ENCODE measurements at regions not wholly inside any gene's neighbourhood (a gene's known extent, or its start where the extent isn't known, plus 50 kb on each side); places are given as distances from the start of the nearest gene placed in this dataset.

DNA sequence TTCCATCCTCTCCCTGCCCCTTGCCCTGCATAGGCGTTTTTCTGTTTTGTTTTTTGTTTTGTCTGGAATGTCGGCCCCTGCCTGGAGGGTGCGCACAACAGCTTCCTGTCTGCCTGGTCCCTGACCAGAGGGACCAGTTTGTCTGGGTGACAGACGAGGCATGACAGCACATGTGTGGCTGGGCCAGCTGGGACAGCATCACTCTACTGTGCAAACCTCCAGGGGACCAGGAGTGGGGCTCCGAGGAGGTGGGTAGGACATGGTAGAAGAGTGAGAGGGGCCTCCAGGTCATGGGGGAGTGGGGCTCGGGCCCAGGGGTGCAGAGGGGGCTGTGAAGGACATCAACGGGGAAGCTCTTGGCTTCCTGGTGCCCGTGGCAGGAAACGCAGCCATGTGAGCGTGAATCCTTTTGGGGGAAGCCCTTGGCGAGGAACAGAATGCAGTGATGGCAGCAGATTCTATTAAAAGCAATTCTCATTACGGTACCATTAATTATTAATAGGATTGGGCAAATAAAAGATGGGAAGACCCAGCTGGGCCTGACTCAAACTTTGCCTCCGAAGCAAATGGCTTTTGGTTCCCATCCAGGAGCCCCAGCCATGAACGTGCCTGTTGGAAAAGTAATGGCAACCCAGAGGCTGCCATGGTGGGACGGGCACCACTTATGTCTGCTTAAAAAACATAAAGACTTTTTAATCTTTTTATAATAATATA lies 184.4 kb upstream of the IER5L start:
- no peak for DNase-seq (ENCODE audit: extremely low spot score)
- H3K9me3 ChIP-seq = no peaks in the 10 kb centered on the region
- H3K36me3 ChIP-seq = no peaks in the 10 kb centered on the region
- H3K4me3 ChIP-seq = no peak overlapping the region
- 78% methylated on average over 15 of the region's 15 CpGs for WGBS
- no peak overlapping the region for H3K27ac ChIP-seq (replicated peaks in 1 of 4)
- no peaks in the 10 kb centered on the region for H3K27me3 ChIP-seq
- TF ChIP-seq POLR2AphosphoS5 (IDR thresholded peaks at IDR 0.05) (no peak), EP300 (IDR thresholded peaks at IDR 0.05) (no peak), POLR2A (IDR thresholded peaks at IDR 0.05; ENCODE audit: low read depth) (no peak)
- TF ChIP-seq, protein P1, sequence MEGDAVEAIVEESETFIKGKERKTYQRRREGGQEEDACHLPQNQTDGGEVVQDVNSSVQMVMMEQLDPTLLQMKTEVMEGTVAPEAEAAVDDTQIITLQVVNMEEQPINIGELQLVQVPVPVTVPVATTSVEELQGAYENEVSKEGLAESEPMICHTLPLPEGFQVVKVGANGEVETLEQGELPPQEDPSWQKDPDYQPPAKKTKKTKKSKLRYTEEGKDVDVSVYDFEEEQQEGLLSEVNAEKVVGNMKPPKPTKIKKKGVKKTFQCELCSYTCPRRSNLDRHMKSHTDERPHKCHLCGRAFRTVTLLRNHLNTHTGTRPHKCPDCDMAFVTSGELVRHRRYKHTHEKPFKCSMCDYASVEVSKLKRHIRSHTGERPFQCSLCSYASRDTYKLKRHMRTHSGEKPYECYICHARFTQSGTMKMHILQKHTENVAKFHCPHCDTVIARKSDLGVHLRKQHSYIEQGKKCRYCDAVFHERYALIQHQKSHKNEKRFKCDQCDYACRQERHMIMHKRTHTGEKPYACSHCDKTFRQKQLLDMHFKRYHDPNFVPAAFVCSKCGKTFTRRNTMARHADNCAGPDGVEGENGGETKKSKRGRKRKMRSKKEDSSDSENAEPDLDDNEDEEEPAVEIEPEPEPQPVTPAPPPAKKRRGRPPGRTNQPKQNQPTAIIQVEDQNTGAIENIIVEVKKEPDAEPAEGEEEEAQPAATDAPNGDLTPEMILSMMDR (IDR thresholded peaks at IDR 0.05) = no peak
- intact Hi-C loops (cut with DNase I) = no loop called here
- H3K4me1 ChIP-seq = no peaks in the 10 kb centered on the region

- H3K4me3 ChIP-seq = no peak overlapping the region
- DNase-seq (ENCODE audit: extremely low spot score) = no peak
- peaks cover 0 to under 1% (median 0%) of the 10 kb centered on the region in 4 donors for H3K9me3 ChIP-seq
- TF ChIP-seq POLR2A (IDR thresholded peaks at IDR 0.05; ENCODE audit: low read depth) (no peak), POLR2AphosphoS5 (IDR thresholded peaks at IDR 0.05) (no peak)
- H3K27me3 ChIP-seq = no peaks in the 10 kb centered on the region
- no peaks in the 10 kb centered on the region for H3K4me1 ChIP-seq
- no peak overlapping the region for H3K27ac ChIP-seq (replicated peaks in 1 of 4)
- H3K36me3 ChIP-seq = no peaks in the 10 kb centered on the region
- intact Hi-C loops (cut with DNase I) = no loop called here
- WGBS = 93% methylated on average over 21 of the region's 21 CpGs
Observed at GRCh38 chr9:129361196-129361595, 183.1 kb upstream of the IER5L start.

DNA sequence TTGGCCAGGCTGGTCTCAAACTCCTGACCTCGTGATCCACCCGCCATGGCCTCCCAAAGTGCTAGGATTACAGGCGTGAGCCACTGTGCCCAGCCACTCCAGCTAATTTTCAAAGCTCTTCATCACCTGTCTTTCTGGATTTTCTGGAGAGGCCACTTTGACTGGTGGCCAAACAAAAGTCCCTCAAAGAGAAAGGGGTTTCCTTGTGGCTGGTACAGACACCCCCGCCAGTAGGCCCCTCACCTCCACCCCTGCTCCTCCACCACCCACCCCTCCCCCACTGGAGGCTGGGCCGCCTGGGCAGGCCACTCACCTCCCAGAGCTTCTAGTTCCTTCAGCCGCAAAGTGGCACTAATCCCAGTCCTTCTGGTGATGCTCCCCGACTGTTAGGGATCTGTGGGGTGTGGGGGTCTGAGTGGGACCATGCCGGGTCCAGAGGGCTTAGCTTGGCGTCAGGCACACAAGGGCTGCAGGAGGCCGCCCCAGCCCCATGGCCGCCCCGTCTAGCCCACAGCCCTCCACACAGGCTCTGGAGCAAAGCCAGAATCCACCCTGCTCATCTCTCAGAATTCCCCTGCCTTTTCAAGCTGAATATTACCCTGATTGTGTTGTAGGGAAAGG lies 182.0 kb upstream of the IER5L start:
- H3K4me1 ChIP-seq = no peaks in the 10 kb centered on the region
- WGBS = 60% methylated on average over 10 of the region's 12 CpGs
- H3K36me3 ChIP-seq = no peaks in the 10 kb centered on the region
- DNase-seq (ENCODE audit: extremely low spot score) = no peak
- no peak overlapping the region for H3K4me3 ChIP-seq
- TF ChIP-seq POLR2AphosphoS5 (IDR thresholded peaks at IDR 0.05) (no peak), EP300 (IDR thresholded peaks at IDR 0.05) (no peak), POLR2A (IDR thresholded peaks at IDR 0.05; ENCODE audit: low read depth) (no peak)
- TF ChIP-seq, protein P1 (IDR thresholded peaks at IDR 0.05) = no peak
- intact Hi-C loops (cut with DNase I) = no loop called here
- no peaks in the 10 kb centered on the region for H3K27me3 ChIP-seq
- H3K9me3 ChIP-seq = peaks cover 0 to 13% (median 8%) of the 10 kb centered on the region in 4 donors
- H3K27ac ChIP-seq (replicated peaks in 1 of 4) = no peak overlapping the region

DNA sequence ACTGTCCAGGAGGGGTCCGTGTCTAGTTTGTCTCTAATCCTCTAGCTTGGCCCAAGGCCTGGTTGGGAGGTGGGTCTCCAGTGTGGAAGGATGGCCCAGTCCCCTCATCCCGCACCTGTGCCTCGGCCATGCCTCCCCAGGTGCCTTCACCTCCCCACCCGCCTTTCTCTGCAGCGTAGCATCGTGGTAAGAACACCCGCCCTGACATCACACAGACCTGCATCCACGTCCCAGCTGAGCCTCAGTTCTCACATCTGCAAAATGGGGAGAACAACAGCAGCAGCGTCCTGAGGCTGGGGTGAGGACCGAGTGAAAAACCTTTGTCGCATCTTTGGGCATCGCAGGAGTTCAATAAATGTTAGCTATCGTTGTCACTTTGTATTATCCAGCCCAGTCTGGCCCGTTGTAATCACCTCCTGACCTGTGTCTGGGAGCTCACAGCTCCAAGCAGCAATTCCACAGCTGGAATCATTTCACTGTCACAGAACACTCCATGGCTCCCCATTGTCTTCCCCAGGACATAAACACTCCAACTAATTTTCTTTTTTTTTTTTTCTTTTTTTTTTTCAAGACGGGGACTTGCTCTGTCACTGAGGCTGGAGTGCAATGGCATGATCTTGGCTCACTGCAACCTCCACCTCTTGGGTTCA lies 181.2 kb upstream of the IER5L start:
- Histone ChIP-seq H3K4me1 (no peaks in the 10 kb centered on the region), H3K4me3 (no peak overlapping the region), H3K36me3 (no peaks in the 10 kb centered on the region), H3K27me3 (no peaks in the 10 kb centered on the region), H3K27ac (replicated peaks in 1 of 4) (no peak overlapping the region), H3K9me3 (peaks cover 0 to 14% (median 8%) of the 10 kb centered on the region in 4 donors)
- TF ChIP-seq EP300 (IDR thresholded peaks at IDR 0.05) (no peak), POLR2A (IDR thresholded peaks at IDR 0.05; ENCODE audit: low read depth) (no peak), POLR2AphosphoS5 (IDR thresholded peaks at IDR 0.05) (no peak)
- TF ChIP-seq, protein P1 (IDR thresholded peaks at IDR 0.05) = no peak
- 88% methylated on average over 15 of the region's 15 CpGs for WGBS
- intact Hi-C loops (cut with DNase I) = no loop called here
- no peak for DNase-seq (ENCODE audit: extremely low spot score)

- DNase-seq (ENCODE audit: extremely low spot score) = no peak
- WGBS = 79% methylated on average over 10 of the region's 12 CpGs
- Histone ChIP-seq H3K27me3 (no peaks in the 10 kb centered on the region), H3K27ac (replicated peaks in 1 of 4) (no peak overlapping the region), H3K4me3 (no peak overlapping the region), H3K9me3 (peaks cover 0 to 14% (median 8%) of the 10 kb centered on the region in 4 donors), H3K36me3 (no peaks in the 10 kb centered on the region), H3K4me1 (peaks cover 0 to 4% (median 4%) of the 10 kb centered on the region in 4 donors)
- intact Hi-C loops (cut with DNase I) = no loop called here
- TF ChIP-seq EP300 (IDR thresholded peaks at IDR 0.05) (no peak), POLR2A (IDR thresholded peaks at IDR 0.05; ENCODE audit: low read depth) (no peak), POLR2AphosphoS5 (IDR thresholded peaks at IDR 0.05) (no peak)
- TF ChIP-seq, protein P1 (IDR thresholded peaks at IDR 0.05) = no peak
Observed at GRCh38 chr9:129358621-129359154, 180.6 kb upstream of the IER5L start.

Data from esophagus muscularis mucosa (tissue), 4 donors.